GM10266 (cell line): ENCODE measurements at regions not wholly inside any gene's neighbourhood (a gene's known extent, or its start where the extent isn't known, plus 50 kb on each side); places are given as distances from the start of the nearest gene placed in this dataset.

Source experiments
- DNase-seq: peaks from one replicate; pipeline ENCODE4 v3.0.0; 2012; ENCODE audit errors: extremely low spot score
- TF ChIP-seq, protein P1 (sequence below): IDR thresholded peaks from 2 replicates; pipeline ENCODE4 v1.5.1; 2012; ENCODE audit warnings: mild to moderate bottlenecking, low read depth; ENCODE audit not compliant: control insufficient read depth, insufficient read depth; ENCODE audit errors: missing control alignments

- TF ChIP-seq, protein P1, sequence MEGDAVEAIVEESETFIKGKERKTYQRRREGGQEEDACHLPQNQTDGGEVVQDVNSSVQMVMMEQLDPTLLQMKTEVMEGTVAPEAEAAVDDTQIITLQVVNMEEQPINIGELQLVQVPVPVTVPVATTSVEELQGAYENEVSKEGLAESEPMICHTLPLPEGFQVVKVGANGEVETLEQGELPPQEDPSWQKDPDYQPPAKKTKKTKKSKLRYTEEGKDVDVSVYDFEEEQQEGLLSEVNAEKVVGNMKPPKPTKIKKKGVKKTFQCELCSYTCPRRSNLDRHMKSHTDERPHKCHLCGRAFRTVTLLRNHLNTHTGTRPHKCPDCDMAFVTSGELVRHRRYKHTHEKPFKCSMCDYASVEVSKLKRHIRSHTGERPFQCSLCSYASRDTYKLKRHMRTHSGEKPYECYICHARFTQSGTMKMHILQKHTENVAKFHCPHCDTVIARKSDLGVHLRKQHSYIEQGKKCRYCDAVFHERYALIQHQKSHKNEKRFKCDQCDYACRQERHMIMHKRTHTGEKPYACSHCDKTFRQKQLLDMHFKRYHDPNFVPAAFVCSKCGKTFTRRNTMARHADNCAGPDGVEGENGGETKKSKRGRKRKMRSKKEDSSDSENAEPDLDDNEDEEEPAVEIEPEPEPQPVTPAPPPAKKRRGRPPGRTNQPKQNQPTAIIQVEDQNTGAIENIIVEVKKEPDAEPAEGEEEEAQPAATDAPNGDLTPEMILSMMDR, result no peak
- no peak for DNase-seq
Measured at GRCh38 chr22:47434336-47435203, 672.1 kb downstream of the TBC1D22A start.

- TF ChIP-seq, protein P1, result no peak
Measured at GRCh38 chr22:47433627-47434026, 671.2 kb downstream of the TBC1D22A start.

GRCh38 chr22:47432683-47433082 lies 670.2 kb downstream of the TBC1D22A start:
- TF ChIP-seq, protein P1, result no peak
- no peak for DNase-seq

More at GRCh38 chr22:47433627-47434026, 671.2 kb downstream of the TBC1D22A start:
- DNase-seq, result no peak

- DNase-seq, result no peak
- TF ChIP-seq, protein P1, result no peak
Measured at GRCh38 chr22:47423861-47424820, 661.7 kb downstream of the TBC1D22A start.

- DNase-seq, result no peak
- TF ChIP-seq, protein P1, result no peak
Measured at GRCh38 chr22:47423266-47423665, 660.8 kb downstream of the TBC1D22A start.

DNA sequence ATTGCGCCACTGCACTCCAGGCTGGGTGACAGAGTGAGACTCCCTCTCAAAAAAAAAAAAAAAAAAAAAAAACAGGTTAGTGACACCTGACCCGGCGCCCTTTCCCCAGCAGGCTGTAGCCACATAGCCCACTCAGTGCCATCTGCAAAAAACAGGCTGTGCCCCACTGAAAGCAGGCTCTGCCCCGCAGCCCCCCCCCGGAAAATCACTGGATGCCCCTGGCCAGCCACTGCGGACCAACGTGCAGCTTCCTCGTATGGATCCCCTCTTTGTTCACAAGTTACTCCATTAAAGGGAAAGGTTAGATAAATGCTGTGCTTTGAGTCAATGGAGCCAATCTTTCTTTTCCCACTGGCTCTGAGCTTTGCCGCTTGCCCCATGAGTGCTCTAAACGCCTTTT lies 660.3 kb downstream of the TBC1D22A start:
- TF ChIP-seq, protein P1, result no peak
- DNase-seq, result no peak
